ENCODE measurements at regions not wholly inside any gene's neighbourhood (a gene's known extent, or its start where the extent isn't known, plus 50 kb on each side); places are given as distances from the start of the nearest gene placed in this dataset.

DNA sequence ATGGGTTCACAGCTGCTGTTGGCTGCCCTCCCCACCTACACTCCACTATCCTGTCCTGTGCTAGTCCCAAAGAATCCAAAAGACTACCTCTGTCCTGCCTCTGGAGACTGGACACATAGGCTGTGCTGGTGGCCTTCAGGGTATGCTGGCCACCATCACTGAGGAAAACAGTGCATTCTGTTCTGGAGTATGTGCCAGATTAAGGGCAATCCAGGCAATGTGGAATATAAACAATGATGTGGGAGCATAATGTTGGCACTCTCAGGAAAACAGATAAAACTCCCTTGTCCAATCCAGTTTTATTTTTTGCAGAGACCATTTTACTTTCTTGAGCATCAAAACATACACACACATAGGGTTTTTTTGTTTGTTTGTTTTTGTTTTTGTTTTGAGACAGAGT, 94.3 kb downstream of the GLUL start:
- TF ChIP-seq GATA2 (IDR thresholded peaks at IDR 0.05; ENCODE audit: low read depth, low read length) (no peak), GATA3 (IDR thresholded peaks at IDR 0.05; ENCODE audit: low read depth, low read length) (no peak)
